DOHH2 (cell line): ENCODE measurements at regions not wholly inside any gene's neighbourhood (a gene's known extent, or its start where the extent isn't known, plus 50 kb on each side); places are given as distances from the start of the nearest gene placed in this dataset.

Source experiments
- H3F3A ChIP-seq: fragments of 200-600 bp; sonication (generic), shearing (Covaris generic); 2 replicates; pipeline ENCODE4 v1.6.0; 2016; ENCODE audit warnings: antibody characterized with exemption, mild to moderate bottlenecking; ENCODE audit not compliant: control insufficient read depth, insufficient read depth
- H3K27ac ChIP-seq: fragments of 200-600 bp; sonication (generic); 2 replicates; pipeline ENCODE4 v1.5.1; 2014; ENCODE audit warnings: low read depth, mild to moderate bottlenecking, low read length, moderate library complexity
- H3K27me3 ChIP-seq: fragments of 200-600 bp; sonication (generic); 2 replicates; pipeline ENCODE4 v1.6.1; 2014; ENCODE audit warnings: mild to moderate bottlenecking, low read length, mixed read lengths; ENCODE audit not compliant: control insufficient read depth
- H3K36me3 ChIP-seq: fragments of 200-600 bp; sonication (generic); 2 replicates; pipeline ENCODE4 v1.6.1; 2014; ENCODE audit warnings: mild to moderate bottlenecking, low read length, moderate library complexity, mixed read lengths; ENCODE audit not compliant: control insufficient read depth
- H3K4me1 ChIP-seq: fragments of 200-600 bp; sonication (generic); 2 replicates; pipeline ENCODE4 v1.6.1; 2014; ENCODE audit warnings: mild to moderate bottlenecking, low read length, mixed read lengths; ENCODE audit not compliant: control insufficient read depth
- H3K4me2 ChIP-seq: fragments of 200-600 bp; sonication (generic); 2 replicates; pipeline ENCODE4 v1.6.0; 2014; ENCODE audit warnings: mild to moderate bottlenecking, low read length, moderate library complexity
- H3K4me3 ChIP-seq: fragments of 200-600 bp; sonication (generic); 2 replicates; pipeline ENCODE4 v1.5.1; 2014; ENCODE audit warnings: mild to moderate bottlenecking, low read length, mixed read lengths
- H3K79me2 ChIP-seq: fragments of 200-600 bp; sonication (generic); 2 replicates; pipeline ENCODE4 v1.6.1; 2014; ENCODE audit warnings: mild to moderate bottlenecking, low read length, mixed read lengths; ENCODE audit not compliant: control insufficient read depth
- H3K9me2 ChIP-seq: fragments of 200-600 bp; sonication (generic); replicated peaks from 2 replicates; pipeline ENCODE4 v1.6.1; 2014; ENCODE audit warnings: mild to moderate bottlenecking, low read length, mixed read lengths; ENCODE audit not compliant: control insufficient read depth
- H3K9me3 ChIP-seq: fragments of 200-600 bp; sonication (generic); 2 replicates; pipeline ENCODE4 v1.6.1; 2014; ENCODE audit warnings: antibody characterized with exemption, low read length, mixed read lengths; ENCODE audit not compliant: control insufficient read depth, insufficient read depth
- H4K20me1 ChIP-seq: fragments of 200-600 bp; sonication (generic); 2 replicates; pipeline ENCODE4 v1.6.0; 2014; ENCODE audit warnings: low read depth, mild to moderate bottlenecking, antibody characterized with exemption, low read length, moderate library complexity; ENCODE audit not compliant: control insufficient read depth, insufficient read depth
- EZH2phosphoT487 ChIP-seq: fragments of 200-600 bp; sonication (generic); IDR thresholded peaks from 2 replicates; pipeline ENCODE4 v1.6.1; 2017; ENCODE audit warnings: borderline replicate concordance, mild to moderate bottlenecking, antibody characterized with exemption, low read length, moderate library complexity, mixed read lengths
- TF ChIP-seq, protein P1 (sequence below): fragments of 200-600 bp; sonication (generic); IDR thresholded peaks from one replicate; pipeline ENCODE4 v1.5.1; 2014; ENCODE audit warnings: antibody characterized with exemption, mild to moderate bottlenecking, low read depth, low read length; ENCODE audit not compliant: poor library complexity, severe bottlenecking

DNA sequence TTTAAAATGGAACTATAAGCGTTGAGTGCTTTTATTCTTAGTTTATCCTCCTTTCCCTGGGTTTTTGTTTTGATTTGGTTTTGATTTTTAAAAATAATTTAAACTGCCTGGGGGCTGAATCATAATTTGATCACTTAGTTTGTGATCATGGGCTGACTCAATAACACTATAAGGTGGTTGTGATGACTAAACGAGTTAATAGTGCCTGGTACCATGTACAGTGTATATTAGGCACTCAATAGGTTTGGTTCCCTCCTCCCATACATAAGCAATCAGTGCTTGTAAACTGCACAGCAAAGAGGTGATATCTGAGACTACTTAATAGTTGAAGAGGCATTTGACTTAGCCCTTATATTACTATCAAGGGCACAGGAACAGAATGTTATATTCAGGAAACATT, 200.9 kb upstream of the RFC3 start:
- Histone ChIP-seq H3K36me3 (no peaks in the 10 kb centered on the region), H3K79me2 (no peaks in the 10 kb centered on the region), H3K9me2 (no peaks in the 10 kb centered on the region), H3F3A (no peaks in the 10 kb centered on the region), H3K4me1 (no peaks in the 10 kb centered on the region), H3K4me2 (no peak overlapping the region), H3K4me3 (no peak overlapping the region), H3K27me3 (no peaks in the 10 kb centered on the region), H3K9me3 (no peaks in the 10 kb centered on the region), H4K20me1 (no peaks in the 10 kb centered on the region), H3K27ac (no peak overlapping the region)
- TF ChIP-seq, protein P1, sequence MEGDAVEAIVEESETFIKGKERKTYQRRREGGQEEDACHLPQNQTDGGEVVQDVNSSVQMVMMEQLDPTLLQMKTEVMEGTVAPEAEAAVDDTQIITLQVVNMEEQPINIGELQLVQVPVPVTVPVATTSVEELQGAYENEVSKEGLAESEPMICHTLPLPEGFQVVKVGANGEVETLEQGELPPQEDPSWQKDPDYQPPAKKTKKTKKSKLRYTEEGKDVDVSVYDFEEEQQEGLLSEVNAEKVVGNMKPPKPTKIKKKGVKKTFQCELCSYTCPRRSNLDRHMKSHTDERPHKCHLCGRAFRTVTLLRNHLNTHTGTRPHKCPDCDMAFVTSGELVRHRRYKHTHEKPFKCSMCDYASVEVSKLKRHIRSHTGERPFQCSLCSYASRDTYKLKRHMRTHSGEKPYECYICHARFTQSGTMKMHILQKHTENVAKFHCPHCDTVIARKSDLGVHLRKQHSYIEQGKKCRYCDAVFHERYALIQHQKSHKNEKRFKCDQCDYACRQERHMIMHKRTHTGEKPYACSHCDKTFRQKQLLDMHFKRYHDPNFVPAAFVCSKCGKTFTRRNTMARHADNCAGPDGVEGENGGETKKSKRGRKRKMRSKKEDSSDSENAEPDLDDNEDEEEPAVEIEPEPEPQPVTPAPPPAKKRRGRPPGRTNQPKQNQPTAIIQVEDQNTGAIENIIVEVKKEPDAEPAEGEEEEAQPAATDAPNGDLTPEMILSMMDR, result no peak
- TF ChIP-seq EZH2phosphoT487, result no peak

DNA sequence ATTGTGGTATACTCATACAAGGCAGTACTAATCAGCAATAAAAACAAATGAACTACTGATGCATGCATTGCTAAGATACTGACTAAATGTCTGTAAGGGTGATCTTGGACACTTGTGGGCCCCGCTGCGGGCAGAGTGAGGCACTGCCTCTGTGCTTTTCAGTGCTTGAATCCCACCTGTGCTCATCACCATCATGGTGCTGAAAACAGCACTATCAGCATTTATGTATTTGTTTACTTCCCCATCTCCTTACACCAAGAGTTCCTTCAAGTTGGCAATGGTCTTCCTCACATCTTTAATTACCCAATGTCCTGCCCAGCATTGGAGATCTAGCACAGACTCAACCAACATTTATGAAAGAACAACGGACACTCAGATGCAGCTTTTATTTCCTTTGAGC, 193.7 kb upstream of the RFC3 start:
- H3K9me3 ChIP-seq, result no peaks in the 10 kb centered on the region
- H3F3A ChIP-seq, result no peaks in the 10 kb centered on the region
- TF ChIP-seq, protein P1, result no peak
- H4K20me1 ChIP-seq, result no peaks in the 10 kb centered on the region
- H3K9me2 ChIP-seq, result no peaks in the 10 kb centered on the region
- no peaks in the 10 kb centered on the region for H3K79me2 ChIP-seq
- H3K4me2 ChIP-seq, result no peak overlapping the region
- no peak overlapping the region for H3K4me3 ChIP-seq
- no peaks in the 10 kb centered on the region for H3K27me3 ChIP-seq
- no peaks in the 10 kb centered on the region for H3K36me3 ChIP-seq
- peaks cover 8% of the 10 kb centered on the region for H3K4me1 ChIP-seq
- no peak overlapping the region for H3K27ac ChIP-seq

DNA sequence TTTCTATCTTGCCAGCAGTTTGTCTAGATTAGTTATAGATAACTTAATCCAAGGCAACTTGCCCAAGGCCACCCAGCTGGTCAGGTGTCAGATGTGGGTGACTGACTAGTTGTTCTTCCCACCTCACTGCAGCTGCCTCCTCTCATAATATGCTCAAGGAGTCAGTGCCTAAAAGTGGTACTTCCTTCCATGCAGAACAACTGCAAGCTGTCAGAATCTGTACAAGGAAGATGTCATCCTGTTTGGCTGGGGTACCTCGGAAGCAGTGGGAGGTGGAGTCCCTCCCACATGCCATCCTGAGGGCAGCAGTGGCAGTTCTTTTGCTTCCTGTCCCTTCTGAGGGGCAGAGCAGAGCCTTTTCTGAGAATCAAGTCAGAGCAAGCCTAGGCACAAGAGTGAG, 193.2 kb upstream of the RFC3 start:
- H3K36me3 ChIP-seq, result no peaks in the 10 kb centered on the region
- TF ChIP-seq, protein P1, result no peak
- no peak for TF ChIP-seq EZH2phosphoT487
- H3K79me2 ChIP-seq, result no peaks in the 10 kb centered on the region
- H3K4me3 ChIP-seq, result no peak overlapping the region
- no peaks in the 10 kb centered on the region for H3K27me3 ChIP-seq
- H3K27ac ChIP-seq, result no peak overlapping the region
- H3K4me1 ChIP-seq, result peaks cover 8% of the 10 kb centered on the region
- H3K9me3 ChIP-seq, result no peaks in the 10 kb centered on the region
- no peaks in the 10 kb centered on the region for H3F3A ChIP-seq
- H4K20me1 ChIP-seq, result no peaks in the 10 kb centered on the region
- H3K4me2 ChIP-seq, result no peak overlapping the region
- no peaks in the 10 kb centered on the region for H3K9me2 ChIP-seq

DNA sequence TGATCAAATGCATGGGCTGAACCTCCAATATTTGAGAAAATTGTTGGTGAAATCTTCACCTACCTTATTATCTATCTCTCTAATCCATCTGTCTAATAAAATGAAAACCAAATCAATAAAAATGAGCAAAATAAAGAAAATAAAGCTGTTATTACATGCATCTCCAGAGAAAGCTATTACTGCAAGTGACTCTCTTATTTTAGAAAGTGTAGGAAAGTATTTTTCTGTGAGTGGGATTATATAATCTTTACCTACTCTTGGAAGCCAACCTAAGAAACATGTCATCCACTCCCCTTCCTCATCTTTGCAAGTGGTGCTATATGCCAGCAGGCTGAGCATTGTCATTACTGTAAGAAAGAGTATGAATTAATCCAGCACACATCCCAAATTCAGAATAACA, 191.5 kb upstream of the RFC3 start:
- H4K20me1 ChIP-seq, result no peaks in the 10 kb centered on the region
- no peak overlapping the region for H3K27ac ChIP-seq
- TF ChIP-seq EZH2phosphoT487, result no peak
- TF ChIP-seq, protein P1, result no peak
- H3K4me3 ChIP-seq, result no peak overlapping the region
- no peaks in the 10 kb centered on the region for H3K9me3 ChIP-seq
- no peaks in the 10 kb centered on the region for H3K79me2 ChIP-seq
- no peaks in the 10 kb centered on the region for H3K9me2 ChIP-seq
- H3K4me2 ChIP-seq, result no peak overlapping the region
- no peaks in the 10 kb centered on the region for H3K27me3 ChIP-seq
- peaks cover 8% of the 10 kb centered on the region for H3K4me1 ChIP-seq
- no peaks in the 10 kb centered on the region for H3K36me3 ChIP-seq
- H3F3A ChIP-seq, result no peaks in the 10 kb centered on the region
